IPS-NIHi7 (cell line): ENCODE measurements at regions not wholly inside any gene's neighbourhood (a gene's known extent, or its start where the extent isn't known, plus 50 kb on each side); places are given as distances from the start of the nearest gene placed in this dataset.
"Not testable (repeated sequence)": the region's sequence is repeated elsewhere in the genome, so short reads cannot be mapped to it uniquely, and the experiment has no call there.

Source experiments
- DNase-seq: peaks from one replicate; pipeline ENCODE4 v3.0.0; 2012; ENCODE audit warnings: mixed read lengths; ENCODE audit errors: extremely low spot score

DNA sequence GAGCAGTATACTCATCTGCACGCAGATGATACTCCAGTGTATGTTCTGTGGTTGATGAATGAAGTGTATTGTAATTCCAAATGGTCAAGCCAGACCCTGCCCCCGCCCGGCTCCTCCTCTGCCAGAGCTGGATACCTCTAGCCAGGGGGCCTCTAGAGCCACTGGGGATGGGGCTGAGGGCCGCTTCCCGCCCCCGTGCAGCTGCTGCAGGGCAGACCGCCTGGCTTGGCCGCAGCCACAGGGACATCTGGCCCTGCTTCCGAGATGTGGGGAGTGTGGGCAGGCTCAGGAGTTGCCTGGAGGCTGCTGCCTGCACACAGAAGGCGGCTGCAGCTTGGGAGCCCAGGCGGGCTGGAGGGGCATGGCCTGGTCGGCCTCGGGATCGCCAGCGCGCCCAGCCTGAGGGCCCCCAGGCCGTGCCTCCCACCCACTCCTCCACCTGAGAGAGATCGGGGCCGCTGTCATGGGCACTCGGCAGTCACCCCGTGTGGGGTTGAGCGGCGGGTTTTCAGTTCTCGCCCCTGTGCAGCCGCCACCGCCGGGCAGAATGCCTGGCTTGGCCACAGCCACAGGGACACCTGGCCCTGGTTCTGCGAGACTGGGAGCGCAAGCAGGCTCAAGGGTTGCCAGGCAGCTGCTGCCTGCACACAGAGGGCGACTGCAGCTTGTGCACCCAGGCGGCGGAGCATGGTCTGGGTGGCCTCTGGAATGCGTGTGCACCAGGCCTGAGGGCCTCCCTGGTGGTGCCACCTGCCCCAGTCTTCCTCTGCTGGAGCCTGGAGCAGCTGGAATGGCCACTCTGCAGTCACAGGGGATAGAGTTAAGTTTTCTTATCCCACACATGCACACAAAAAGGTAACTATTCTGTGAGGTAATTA, 1643.7 kb downstream of the SPATA31A7 start:
- not testable (repeated sequence) for DNase-seq

DNA sequence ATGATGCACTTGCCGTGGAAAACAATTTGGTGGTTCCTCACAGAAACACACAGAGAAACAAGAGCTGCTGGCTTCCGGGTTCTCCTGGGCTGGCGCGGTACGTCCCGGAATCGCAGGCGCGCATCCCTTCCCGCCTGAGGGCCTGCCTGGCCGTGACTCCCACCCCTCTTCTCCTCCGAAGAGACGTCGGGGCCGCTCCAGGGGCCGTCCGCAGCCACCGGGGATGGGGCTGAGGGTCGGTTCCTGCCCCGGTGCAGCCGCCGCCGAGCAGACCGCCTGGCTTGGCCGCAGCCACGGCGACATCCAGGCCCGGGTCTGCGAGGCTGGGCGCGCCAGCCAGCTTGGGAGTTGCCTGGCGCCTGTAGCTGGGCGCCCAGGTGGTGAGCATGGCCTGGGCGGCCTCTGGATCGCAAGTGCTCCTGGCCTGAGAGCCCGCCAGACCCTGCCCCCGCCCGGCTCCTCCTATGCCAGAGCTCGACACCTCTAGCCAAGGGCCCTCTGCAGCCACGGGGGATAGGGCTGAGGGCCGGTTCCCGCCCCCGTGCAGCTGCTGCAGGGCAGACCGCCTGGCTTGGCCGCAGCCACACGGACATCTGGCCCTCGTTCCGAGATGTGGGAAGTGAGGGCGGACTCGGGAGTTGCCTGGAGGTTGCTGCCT, 1647.5 kb downstream of the SPATA31A7 start:
- not testable (repeated sequence) for DNase-seq

DNA sequence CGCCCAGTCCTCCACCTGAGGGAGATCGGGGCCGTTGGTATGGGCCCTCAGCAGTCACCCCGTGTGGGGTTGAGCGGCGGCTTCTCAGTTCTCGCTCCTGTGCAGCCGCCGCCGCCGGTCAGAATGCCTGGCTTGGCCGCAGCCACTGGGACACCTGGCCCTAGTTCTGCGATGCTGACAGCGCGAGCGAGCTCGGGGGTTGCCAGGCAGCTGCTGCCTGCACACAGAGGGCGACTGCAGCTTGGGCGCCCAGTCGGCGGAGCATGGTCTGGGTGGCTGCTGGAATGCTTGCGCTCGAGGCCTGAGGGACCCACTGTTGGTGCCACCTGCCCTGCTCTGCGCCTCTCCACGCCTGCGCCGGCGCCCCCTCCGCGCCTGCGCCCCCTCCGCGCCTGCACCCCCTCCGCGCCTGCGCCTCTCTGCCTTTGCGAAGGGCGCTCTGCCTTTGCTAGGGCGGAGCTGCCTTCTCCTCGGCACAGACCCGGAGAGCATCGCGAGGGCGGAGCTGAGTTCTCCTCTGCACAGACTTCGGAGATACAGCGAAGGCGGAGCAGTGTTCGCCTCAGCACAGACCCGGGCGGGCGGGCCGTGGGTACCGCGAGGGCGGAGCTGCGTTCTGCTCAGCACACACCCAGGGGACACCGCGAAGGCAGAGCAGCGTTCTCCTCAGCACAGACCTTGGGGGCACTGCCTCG, 1648.3 kb downstream of the SPATA31A7 start:
- DNase-seq = peak; percentile 30

DNA sequence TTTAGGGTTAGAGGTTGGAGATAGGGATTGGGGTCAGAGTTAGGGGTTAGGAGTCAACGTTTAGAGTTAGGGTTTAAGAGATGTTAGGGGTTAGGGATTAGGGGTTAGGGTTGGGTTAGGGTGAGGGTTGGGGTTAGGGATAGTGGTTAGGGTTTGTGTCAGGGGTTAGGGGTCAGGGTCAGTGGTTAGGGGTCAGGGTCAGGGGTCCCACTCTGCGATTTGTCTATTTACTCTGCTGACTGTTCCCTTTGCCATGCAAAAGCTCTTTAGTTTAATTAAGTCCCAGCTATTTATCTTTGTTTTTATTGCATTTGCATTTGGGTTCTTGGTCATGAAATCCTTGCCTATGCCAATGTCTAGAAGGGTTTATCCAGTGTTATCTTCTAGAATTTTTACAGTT, 1649.3 kb downstream of the SPATA31A7 start:
- not testable (repeated sequence) for DNase-seq

DNA sequence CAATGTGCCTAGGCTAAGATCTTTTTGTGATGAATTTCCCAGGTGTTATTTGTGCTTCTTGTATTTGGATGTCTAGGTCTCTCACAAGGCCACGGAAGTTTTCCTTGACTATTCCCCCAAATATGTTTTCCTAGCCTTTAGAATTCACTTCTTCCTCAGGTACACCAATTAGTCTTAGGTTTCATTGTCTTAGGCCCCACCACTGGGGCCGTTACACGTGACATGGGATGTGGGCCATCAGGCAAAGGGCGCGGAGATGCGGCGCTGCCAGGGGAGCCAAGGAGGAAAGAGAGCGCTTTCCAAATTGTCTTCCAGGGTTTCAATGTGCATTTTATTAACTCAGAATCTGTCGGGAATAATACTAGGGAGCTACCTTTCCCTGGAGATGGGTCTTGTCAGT, 1653.3 kb downstream of the SPATA31A7 start:
- DNase-seq = not testable (repeated sequence)

DNA sequence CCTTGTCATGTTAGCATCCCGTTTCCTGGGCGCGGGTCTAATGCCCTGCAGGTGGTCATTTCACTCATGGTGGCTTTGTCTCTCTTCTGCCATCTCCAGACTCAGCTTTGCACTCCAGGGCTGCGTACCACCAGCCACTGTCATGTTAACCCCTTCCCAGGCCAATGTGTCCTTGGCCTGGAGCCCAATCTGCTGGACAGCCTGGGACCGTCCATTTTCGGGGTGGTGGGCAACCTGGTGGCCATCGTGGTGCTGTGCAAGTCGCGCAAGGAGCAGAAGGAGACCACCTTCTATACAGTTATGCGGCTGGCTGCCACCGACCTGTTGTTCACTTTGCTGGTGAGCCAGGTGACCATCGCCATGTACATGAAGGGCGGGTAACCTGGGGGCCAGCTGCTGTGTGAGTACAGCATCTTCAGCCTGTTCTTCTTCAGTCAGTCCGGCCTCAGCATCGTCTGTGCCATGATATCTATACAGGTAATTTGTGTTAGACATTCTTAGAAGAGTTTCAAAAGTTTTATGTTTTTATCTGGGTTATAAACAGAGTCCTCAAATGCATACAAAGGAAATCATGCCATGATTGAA, 1654.0 kb downstream of the SPATA31A7 start:
- DNase-seq = not testable (repeated sequence)

DNA sequence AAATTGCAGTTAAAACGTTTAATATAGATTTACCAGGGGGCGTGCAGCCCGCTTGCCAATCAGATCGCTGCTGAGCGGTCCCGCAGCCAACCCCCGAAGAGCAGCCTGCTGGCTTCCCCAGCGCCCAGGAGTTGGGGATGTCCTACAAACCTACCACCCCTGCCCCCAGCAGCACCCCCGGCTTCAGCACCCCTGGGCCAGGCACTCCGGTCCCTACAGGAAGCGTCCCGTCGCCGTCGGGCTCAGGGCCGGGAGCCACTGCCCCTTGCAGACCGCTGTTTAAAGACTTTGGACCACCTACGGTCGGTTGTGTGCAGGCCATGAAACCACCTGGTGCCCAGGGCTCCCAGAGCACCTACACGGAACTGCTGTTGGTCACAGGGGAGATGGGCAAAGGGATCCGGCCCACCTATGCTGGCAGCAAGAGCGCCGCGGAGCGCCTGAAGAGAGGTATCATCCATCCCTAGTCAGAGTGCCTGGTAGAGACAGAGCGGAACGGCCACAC, 1654.9 kb downstream of the SPATA31A7 start:
- DNase-seq = not testable (repeated sequence)

DNA sequence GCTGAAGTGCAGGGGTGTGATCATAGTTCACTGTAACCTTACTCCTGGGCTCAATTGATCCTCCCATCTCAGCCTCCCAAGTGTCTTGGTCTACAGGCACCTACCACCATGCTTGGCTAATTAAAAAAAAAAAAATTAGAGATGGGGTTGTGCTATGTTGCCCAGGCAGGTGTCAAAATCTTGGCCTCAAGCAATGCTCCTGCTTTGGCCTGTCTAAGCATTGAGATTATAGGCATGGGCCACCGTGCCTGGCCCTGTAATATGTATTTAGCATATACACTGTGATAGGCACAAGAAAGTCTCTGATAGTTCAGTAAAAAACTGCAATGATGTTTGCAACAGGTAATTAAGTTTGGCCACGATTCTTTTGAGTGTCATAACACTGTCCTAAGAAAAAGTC, 1658.4 kb downstream of the SPATA31A7 start:
- DNase-seq = not testable (repeated sequence)

DNA sequence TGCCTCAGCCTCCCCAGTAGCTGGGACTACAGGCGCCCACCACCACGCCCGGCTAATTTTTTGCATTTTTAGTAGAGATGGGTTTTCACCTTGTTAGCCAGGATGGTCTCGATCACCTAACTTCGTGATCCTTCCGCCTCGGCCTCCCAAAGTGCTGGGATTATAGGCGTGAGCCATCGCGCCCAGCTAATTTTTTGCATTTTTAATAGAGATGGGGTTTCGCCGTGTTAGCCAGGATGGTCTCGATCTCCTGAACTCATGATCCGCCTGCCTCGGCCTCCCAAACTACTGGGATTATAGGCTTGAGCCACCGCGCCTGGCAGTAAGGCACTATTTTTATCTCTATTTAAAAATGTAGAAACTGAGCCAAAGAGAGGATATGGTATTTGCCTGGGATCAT, 1660.2 kb downstream of the SPATA31A7 start:
- not testable (repeated sequence) for DNase-seq

DNA sequence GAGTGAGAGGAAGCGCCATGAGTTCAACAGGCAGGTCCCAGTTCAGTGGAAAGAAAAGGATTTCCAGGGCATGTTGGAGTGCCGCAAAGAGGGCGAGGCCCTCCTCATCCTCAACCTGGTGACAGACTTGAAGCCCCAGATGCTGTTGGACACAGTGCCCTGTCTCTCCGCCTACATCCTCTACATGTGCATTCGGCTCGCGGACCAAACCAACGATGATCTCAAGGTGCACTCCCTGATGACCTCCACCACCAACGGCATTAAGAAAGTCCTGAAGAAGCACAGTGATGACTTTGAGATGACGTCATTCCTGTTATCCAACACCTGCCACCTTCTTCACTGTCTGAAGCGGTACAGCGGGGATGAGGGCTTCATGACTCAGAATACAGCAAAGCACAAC, 1667.4 kb downstream of the SPATA31A7 start:
- not testable (repeated sequence) for DNase-seq

DNA sequence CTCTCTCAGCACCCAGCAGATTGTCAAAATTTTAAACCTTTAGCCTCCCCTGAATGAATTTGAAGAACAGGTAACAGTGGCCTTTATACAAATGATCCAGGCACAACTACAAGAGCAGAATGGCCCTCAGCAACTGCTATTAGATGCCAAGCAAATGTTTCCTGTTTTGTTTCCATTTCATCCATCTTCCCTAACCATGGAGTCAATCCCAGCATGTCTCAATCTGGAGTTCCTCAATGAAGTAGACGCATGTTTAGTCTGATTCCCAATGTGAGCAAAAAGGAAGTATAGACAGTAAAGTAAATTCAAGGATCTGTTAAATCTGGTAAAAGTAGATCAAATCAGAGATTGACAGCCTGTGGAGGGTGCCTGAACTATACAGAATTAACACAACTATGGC, 1668.4 kb downstream of the SPATA31A7 start:
- DNase-seq = not testable (repeated sequence)

DNA sequence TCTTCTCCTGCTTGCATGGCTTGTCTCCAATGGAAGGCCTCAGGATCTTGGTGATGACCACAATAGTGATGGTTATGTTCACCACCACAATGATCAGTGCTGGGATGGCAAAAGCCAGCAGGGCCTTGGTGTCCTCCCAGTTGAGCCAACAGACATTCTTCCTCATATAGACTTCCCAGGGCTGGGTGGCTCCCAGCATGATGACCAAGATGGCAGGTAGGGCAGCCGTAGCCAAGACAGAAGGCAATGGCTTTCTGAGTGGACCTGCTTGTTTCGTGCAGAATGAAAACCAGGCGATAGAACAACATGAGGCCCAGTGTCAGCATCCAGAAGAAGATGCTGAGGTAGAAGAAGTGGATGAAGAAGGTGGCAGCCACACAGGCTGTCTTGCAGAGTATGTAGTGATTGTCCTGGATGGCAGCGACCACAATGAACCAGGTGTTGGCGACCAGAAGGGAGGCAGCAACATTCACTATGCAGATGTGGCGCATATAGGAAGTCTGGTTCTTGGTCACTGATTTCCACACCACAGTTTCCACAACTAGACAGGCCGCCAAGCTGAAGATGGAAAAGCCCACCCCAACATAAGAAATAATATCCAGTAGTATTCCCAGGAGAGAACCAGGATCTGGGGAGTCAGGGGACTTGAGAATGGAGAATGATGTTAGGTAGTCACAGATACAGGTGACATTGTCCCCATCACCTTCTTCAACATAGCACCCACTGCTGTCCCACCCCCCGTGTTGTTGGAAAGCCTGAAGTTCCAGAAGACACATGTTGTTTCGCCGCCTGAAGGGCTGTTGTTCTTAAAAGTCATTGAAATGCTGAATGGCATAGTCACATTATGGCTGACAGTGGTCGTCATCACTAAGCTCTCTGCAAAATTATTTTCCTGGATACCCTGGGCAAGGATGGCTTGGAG, 1671.4 kb downstream of the SPATA31A7 start:
- not testable (repeated sequence) for DNase-seq

DNA sequence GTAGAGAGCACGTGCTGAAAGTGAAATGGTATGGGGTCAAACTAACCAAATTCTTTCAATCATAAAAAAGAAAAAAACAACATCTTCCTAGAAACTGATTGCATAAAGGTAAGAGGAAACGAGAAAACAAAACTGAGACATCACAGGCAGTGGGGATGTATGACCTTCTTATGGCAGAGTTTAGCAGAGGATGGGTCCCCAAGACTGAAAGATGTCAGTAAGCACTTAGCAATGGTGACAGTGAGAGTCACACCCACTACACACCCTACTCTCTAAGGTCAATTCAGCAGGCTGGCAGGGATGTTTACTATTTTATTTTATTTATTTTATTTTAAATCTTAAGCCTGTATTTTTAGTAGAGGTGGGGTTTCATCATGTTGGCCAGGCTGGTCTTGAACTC, 1672.3 kb downstream of the SPATA31A7 start:
- DNase-seq = not testable (repeated sequence)

DNA sequence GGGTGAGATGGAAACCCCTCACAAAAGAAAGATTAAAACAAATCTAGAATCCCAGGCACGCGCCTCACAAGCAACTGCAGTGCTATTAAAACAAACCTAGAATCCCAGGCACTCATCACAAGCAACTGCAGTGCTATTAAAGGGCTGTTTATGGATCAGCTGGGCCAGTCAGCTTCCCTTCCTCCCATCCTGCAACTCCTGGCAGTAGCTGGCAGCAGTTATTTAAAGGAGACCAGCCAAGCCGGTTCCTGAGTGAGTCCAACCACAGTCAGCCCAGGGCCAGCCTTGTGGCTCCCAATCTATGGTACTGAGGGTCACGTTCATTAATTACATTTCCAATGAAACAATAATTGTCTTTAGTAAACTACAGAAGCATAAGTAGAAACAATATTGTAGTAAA, 1673.5 kb downstream of the SPATA31A7 start:
- not testable (repeated sequence) for DNase-seq

DNA sequence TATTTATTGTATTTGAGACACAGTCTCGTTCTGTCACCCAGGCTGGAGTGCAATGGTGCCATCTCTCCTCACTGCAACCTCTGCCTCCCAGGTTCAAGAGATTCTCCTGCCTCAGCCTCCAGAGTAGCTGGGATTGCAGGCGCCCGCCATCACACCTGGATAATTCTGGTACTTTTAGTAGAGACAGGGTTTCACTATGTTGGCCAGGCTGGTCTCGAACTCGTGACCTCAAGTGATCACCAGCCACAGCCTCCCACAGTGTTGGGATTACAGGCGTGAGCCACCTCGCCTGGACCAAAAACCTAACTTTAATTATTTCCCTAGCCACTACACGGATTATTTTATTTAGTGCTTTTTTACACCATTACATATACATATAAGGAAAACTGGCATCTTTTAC, 1674.0 kb downstream of the SPATA31A7 start:
- not testable (repeated sequence) for DNase-seq

DNA sequence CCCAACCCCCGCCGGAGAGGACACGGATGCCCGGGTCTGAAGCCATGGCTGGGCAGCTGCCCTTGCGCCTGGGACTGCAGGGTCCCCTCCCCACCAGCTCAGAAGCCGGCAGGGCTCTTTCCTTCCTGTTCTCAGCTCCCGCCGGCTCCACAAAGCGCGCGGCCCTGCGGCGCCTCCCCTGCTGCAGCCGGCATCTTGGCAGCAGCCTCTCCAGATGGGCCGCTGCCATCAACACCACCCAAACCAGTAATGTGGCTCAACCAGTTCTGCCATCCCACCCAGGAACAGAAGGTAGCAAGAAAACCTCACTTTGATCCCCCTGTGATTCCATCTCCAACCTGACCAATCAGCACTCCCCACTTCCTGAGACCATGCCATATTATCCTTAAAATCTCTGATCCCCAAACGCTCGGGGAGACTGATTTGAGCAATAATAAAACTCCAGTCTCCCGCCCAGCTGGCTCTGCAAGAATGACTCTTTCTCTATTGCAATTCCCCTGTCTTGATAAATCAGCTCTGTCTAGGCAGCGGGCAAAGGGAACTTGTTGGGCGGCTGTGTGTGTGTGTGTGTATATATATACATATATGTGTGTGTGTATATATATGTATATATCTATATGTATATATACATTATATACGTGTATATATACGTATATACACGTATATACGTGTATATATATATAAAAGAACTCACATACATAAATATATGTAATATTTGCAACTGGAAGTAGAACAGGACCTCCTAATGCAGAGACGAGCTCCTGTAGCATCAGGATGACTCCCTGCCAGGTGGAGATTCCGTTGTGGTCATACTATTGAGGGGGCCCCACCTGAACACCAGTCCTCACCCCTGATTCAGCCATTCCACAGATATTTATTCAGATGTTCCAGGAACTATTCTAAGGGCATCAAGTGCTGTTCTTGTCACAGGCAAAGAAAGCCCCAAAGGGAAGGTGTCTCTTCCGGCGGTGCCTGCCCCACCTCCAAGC, 1674.9 kb downstream of the SPATA31A7 start:
- peak; percentile 86 for DNase-seq

DNA sequence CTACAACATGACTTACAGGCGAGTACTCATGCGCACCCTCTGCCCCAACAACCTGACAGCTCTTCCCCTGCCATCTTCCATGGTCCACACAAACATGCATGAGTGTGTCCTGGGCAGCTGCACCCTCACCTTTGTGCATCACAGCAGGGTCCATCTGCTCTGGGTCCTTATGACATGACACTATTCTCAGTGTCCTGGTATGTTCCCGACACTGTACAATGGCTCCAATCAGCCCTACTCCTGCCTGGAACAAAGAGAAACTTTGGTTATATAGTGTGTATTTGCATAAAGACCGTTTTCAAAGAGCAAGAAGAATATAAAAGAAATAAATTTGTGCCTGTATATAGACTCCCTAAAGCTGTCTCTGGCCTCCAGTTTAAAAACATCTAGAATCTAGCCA, 1679.2 kb downstream of the SPATA31A7 start:
- DNase-seq = not testable (repeated sequence)

DNA sequence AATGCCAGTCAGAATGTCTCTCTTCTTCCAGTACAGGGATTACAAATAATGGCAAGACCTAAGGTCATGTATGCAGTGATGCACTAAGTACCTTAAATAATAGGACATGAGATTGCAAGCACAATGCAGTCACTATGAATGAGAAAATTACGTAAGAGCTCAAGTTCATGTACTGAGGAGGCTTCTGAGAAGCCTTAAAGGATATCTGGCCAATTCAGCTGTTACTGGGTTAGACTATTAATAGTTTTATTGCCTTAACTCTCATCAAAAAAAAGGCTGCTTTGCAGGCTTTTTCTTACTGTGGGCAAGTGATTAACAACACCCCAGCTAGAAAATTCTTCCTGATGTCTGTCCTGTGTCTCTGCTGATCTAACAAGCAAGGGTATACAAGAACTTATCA, 1681.9 kb downstream of the SPATA31A7 start:
- not testable (repeated sequence) for DNase-seq

DNA sequence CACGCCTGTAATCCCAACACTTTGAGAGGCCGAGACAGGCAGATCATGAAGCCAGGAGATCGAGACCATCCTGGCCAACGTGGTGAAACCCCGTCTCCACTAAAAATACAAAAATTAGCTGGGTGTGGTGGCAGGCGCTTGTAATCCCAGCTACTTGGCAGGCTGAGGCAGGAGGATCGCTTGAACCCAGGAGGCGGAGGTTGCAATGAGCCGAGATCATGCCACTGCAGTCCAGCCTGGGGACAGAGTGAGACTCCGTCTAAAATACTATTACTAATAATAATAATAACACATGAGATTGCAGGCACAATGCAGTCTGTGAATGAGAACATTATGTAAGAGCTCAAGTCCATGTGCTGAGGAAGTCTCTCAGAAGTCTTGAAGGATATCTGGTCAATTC, 1684.4 kb downstream of the SPATA31A7 start:
- not testable (repeated sequence) for DNase-seq
